ENCODE measurements at regions not wholly inside any gene's neighbourhood (a gene's known extent, or its start where the extent isn't known, plus 50 kb on each side); places are given as distances from the start of the nearest gene placed in this dataset.
"Not testable (repeated sequence)": the region's sequence is repeated elsewhere in the genome, so short reads cannot be mapped to it uniquely, and the experiment has no call there.

DNA sequence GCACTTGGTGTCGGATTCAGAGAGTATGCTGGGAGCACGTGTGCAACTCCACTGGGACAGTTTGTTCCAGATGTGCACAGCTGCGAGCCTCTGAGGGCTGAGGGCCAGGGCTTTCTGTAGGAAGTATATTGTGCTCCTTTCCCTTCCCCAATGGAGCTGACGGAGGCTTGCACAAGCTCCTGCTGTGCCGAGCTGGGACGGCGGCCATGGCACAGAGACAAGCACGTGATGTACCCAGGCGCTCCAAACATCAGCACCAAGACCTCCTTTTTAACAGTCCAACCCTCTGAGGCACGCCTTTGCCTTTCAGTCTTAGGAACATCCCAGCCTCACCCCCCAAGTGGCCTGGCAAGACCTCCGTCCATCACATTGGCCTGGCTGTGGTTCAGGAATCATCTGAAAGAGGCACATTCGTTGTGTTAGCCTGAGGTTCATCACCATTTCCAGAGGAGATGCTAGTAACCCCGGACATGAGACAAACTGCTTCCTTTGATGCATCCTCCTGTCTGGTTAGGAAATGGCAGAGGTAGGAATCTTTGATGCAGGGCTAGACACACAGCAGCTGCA lies 339.2 kb upstream of the KAZN start:
- DNase-seq (ENCODE audit: low read depth), result no peak

DNA sequence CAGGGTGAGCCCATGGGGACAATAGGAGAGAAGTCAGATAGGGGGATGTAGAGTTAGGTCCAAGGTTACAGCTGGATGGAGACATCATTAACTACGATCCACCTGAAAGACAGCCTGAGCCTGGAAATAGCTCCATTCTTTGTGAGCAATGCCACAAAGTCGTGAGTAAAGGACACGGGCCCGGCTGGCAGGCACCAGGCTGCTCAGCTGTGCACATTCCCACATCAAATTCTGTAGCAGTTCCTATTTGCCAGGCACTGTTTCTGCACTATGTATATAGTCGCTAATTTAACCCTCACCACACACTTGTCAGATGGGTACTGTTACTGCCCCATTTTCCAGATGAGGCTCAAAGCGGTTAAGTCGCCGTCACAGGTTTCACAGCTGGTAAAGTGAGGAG lies 338.0 kb upstream of the KAZN start:
- DNase-seq (ENCODE audit: low read depth), result no peak

GRCh38 chr1:14261395-14261794 lies 337.1 kb upstream of the KAZN start:
- DNase-seq (ENCODE audit: low read depth), result no peak

DNA sequence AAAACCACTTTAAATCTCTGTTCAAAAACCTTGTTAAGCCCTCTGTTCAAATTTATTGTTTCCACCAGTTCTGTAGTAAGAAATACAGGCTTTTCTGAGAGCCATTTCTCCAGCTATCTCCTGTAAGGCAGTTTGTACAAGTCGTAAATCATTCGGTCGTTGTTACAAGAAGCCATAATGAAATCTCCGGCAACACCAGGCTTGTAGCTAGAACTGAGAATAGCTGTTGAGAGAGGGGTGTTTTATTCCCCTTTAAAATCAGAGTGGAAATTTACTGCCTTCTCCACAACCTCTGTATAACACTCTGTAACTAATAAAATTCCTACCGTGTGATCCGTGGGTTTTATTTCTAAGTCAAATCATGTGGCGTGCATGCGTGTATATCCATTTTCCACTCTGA lies 335.8 kb upstream of the KAZN start:
- DNase-seq (ENCODE audit: low read depth), result no peak

GRCh38 chr1:14263225-14263624 lies 335.3 kb upstream of the KAZN start:
- no peak for DNase-seq (ENCODE audit: low read depth)

DNA sequence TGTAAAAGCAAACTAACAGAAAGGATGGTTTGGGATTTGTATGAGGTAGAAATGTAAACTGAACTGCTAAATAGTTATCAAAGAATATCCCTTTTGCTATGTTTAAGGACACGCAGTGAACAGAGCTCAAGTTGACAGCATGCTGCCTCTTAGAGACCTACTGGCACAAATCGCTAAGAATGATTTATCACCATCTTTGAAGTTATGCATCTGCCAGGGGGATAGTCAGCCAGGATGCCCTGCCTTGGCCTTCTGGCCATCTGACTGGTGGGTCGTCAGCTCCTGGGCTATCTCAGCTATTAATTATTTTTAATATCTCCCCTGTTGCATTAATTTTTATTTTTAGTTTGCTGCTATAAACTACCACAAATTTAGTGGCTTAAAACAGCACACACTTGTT lies 334.8 kb upstream of the KAZN start:
- no peak for DNase-seq (ENCODE audit: low read depth)

- DNase-seq (ENCODE audit: low read depth), result no peak
These were observed 333.0 kb upstream of the KAZN start for GRCh38 chr1:14265495-14265894.

- no peak for DNase-seq (ENCODE audit: low read depth)
These were observed 330.5 kb upstream of the KAZN start for GRCh38 chr1:14267991-14268390.

- DNase-seq (ENCODE audit: low read depth), result no peak
These were observed 327.7 kb upstream of the KAZN start for GRCh38 chr1:14270821-14271220.

DNA sequence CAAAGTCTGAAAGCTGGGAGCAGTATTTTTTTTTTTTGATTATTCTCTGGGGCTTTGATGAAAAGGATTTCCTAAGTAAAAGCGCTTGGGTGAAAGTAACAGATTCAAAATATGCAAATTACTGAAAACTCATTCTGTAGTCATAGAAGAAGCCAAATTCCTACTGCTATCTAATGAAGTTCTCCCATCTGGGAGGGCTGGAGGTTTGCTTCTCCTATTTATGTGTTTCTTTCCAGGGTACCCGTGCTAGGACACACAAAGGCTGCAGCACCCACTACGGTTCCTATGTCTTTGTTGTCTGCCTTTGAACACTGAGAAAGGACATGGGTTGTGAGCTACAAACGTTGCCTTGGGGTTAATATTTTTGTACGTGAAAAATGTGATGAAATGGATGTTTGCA lies 324.7 kb upstream of the KAZN start:
- DNase-seq (ENCODE audit: low read depth), result no peak

GRCh38 chr1:14279891-14280290 lies 318.6 kb upstream of the KAZN start:
- not testable (repeated sequence) for DNase-seq (ENCODE audit: low read depth)

DNA sequence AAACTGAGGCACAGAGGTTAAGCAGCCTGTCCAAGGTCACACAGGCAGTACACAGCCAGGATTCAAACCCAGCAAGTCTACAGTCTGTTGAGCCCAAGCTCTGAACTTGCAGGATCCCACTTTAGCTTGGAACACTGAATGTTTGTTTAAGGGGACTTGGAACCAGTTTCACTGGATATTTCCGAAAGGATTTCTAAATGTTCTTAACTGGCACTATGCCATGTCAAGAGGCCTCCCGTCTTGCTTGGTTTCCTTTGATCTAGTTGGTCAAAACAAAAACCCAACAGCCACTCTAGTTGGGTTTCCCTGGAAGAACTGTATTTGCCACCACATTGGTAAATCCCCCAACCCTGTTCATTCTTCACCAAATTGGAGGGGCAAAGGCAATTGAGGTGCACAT lies 317.6 kb upstream of the KAZN start:
- DNase-seq (ENCODE audit: low read depth), result no peak

GRCh38 chr1:14281412-14281811 lies 317.1 kb upstream of the KAZN start:
- DNase-seq (ENCODE audit: low read depth), result no peak

- DNase-seq (ENCODE audit: low read depth), result no peak
These were observed 315.8 kb upstream of the KAZN start for GRCh38 chr1:14282707-14283106.

DNA sequence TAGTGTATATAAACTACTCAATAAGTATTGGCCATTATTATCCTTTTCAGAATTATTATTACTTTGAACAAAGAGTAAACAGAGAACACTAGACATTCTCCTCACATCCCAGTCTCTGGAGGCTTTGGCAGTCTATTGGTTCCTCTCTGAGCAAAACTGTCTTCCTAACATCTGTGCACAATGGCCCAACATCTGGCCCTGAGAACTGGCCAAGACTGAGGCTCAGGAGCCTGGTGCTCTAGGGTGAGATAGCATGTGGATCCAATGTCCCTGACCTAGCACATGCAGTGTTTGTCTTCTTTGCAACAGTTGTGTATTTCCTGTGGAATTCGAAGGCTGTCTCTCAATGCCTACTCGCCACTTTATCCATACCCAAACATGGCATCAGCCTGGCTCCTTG lies 313.2 kb upstream of the KAZN start:
- no peak for DNase-seq (ENCODE audit: low read depth)

GRCh38 chr1:14291182-14291581 lies 307.3 kb upstream of the KAZN start:
- not testable (repeated sequence) for DNase-seq (ENCODE audit: low read depth)

GRCh38 chr1:14292520-14292919 lies 306.0 kb upstream of the KAZN start:
- no peak for DNase-seq (ENCODE audit: low read depth)

DNA sequence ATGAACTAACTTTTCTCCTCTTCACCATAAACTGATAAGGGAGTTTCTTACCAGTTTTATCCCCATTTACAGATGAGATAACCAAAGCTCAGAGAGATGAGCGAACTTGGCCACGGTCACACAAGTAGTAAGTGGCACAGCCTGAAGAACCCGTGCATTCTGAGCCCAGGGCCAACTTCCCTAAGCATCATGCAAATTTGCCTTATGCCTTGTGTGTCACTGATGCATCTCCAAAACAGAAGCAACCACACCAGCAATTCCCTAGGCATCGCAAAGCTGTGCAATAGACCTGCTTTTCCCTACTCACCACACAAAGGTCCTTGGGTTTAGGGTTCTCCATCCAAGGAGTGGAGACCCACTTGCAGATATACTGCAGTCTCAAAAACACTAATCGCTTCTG lies 304.5 kb upstream of the KAZN start:
- no peak for DNase-seq (ENCODE audit: low read depth)

GRCh38 chr1:14294860-14295536 lies 303.5 kb upstream of the KAZN start:
- DNase-seq (ENCODE audit: low read depth), result no peak

- DNase-seq (ENCODE audit: low read depth), result no peak
These were observed 301.7 kb upstream of the KAZN start for GRCh38 chr1:14296795-14297194.

DNA sequence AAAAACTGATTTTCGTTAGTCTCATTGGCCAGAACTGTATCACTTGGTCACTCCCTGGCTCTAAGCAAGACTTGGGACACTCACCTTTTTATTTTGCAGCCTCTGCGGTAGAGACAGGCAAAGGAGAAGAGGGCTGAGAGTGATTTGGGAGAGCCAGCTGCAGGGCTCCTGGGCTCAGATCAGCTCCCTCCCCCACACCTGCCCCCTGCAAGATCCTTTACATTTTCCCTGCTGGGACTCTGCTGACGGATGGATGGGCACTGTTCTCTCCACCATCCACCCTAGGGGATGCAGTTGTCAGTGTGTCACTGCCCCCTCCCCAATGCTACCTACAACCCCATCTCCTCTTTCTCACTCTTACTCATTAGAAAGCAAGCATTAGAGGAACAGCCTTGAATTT lies 301.1 kb upstream of the KAZN start:
- no peak for DNase-seq (ENCODE audit: low read depth)

GRCh38 chr1:14298806-14299205 lies 299.7 kb upstream of the KAZN start:
- DNase-seq (ENCODE audit: low read depth), result no peak

DNA sequence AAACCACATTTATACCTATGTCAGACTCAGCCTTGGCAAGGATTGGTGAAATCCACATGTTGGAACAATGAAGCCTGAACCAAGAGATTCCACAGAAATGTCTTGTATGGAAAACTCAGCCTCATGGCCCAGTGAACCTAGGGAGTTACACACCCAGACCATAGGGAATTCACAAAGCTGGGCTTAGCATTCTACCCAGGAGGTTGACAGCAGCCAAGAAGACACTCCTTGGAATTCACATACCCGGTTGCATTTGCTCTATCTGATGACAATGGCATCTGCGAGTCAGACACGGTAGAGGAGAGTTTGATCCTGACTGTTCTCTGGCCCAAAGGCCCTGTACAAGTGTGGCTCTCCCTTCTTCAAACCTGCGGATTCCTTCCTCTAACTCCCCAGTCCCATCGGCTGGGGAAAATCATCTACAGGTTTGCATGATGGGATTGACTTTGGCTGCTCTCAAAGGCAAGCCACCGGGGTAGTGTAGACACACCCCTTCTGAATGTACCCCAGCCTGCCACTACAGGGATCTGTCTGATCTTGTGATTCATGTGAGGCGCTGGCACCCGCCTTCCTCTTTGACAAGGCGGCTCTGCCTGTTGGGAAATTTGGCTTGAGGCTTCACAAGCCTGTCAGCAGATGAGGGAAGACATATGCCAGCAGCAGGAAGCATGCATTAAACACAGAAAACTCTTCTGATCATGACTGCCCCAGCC lies 297.3 kb upstream of the KAZN start:
- no peak for DNase-seq (ENCODE audit: low read depth)

DNA sequence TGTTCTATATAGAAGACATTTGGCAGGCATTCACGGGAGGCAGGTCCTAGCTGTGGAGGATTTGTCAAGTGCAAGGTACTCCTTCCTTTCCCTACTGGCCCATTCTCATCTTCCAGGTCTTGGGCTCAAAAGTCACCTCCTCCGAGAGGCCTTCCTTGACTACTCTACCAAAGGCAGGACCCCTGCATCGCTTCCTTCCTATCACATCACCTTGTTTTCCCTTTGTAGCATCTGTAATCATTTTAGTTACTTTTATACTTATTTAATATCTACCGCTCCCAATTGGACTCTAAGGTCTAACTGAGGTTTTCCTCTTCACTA lies 296.8 kb upstream of the KAZN start:
- DNase-seq (ENCODE audit: low read depth), result no peak

Measured in amniotic epithelial cell (primary cell).